HepG2 (cell line): ENCODE measurements at regions not wholly inside any gene's neighbourhood (a gene's known extent, or its start where the extent isn't known, plus 50 kb on each side); places are given as distances from the start of the nearest gene placed in this dataset.

ENCODE experiments used
- ARID5B ChIP-seq: IDR thresholded peaks from 2 replicates; pipeline ENCODE4 v1.4.0; 2020; ENCODE audit warnings: mild to moderate bottlenecking, missing genetic modification reagents
- CBX1 ChIP-seq: IDR thresholded peaks from one replicate; pipeline ENCODE4 v1.6.1; 2016; ENCODE audit warnings: antibody characterized with exemption, low read depth
- GLI4 ChIP-seq: sonication (generic); formaldehyde crosslinking; IDR thresholded peaks from 2 replicates; pipeline ENCODE4 v1.5.1; 2020; ENCODE audit warnings: missing genetic modification reagents, mild to moderate bottlenecking, moderate library complexity, borderline replicate concordance
- IKZF5 ChIP-seq: IDR thresholded peaks from 2 replicates; pipeline ENCODE4 v1.6.1; 2018; ENCODE audit warnings: missing genetic modification reagents, mild to moderate bottlenecking, missing compliant biosample characterization
- KLF6 ChIP-seq: IDR thresholded peaks from 2 replicates; pipeline ENCODE4 v1.8.0; 2016; ENCODE audit warnings: missing biosample characterization, missing genetic modification reagents
- NFE2 ChIP-seq: sonication (generic); formaldehyde crosslinking; IDR thresholded peaks from 2 replicates; pipeline ENCODE4 v1.4.0; 2020; ENCODE audit warnings: missing genetic modification reagents
- TRAFD1 ChIP-seq: sonication (generic); formaldehyde crosslinking; IDR thresholded peaks from 2 replicates; pipeline ENCODE4 v1.5.1; 2020; ENCODE audit warnings: missing genetic modification reagents, mild to moderate bottlenecking, borderline replicate concordance
- ZIK1 ChIP-seq: sonication (generic); formaldehyde crosslinking; IDR thresholded peaks from 2 replicates; pipeline ENCODE4 v1.5.0; 2020; ENCODE audit warnings: mild to moderate bottlenecking, low read depth, missing genetic modification reagents, borderline replicate concordance
- ZNF713 ChIP-seq: sonication (generic); formaldehyde crosslinking; IDR thresholded peaks from 2 replicates; pipeline ENCODE4 v1.4.0; 2020; ENCODE audit warnings: mild to moderate bottlenecking, missing genetic modification reagents

- TF ChIP-seq ZNF713, result no peak
- no peak for TF ChIP-seq IKZF5
- TF ChIP-seq GLI4 (CRISPR knock-in tag), result no peak
- no peak for TF ChIP-seq TRAFD1 (CRISPR knock-in tag)
- TF ChIP-seq KLF6 (CRISPR knock-in tag), result no peak
- no peak for TF ChIP-seq ARID5B (CRISPR knock-in tag)
- no peak for TF ChIP-seq ZIK1 (CRISPR knock-in tag)
- TF ChIP-seq CBX1, result no peak
- TF ChIP-seq NFE2, result no peak
These were observed 98.6 kb upstream of the PIK3R1 start (continued) for GRCh38 chr5:68116868-68117411.
